ENCODE measurements at regions not wholly inside any gene's neighbourhood (a gene's known extent, or its start where the extent isn't known, plus 50 kb on each side); places are given as distances from the start of the nearest gene placed in this dataset.
"Not testable (repeated sequence)": the region's sequence is repeated elsewhere in the genome, so short reads cannot be mapped to it uniquely, and the experiment has no call there.

DNA sequence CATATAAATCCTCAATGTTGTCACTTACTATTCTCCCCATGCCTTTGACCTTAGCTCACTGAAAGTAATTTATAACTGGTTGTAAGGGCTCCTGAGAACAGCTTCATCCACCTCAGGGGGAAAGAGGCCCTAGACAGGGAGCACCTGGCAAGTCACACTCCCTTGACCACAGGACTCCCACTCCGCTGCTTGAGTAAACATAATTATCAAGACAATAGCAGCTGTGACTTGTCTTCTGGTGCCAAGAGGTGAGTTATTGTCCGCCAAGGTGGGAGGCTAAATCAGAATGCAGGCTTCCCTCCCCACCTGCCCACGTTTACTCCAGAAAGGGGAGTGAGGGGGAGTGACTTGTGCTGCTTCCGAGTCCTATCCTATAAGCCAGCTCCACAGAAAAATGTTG is 230.6 kb upstream of the LRATD1 start:
- DNase-seq: no peak

DNA sequence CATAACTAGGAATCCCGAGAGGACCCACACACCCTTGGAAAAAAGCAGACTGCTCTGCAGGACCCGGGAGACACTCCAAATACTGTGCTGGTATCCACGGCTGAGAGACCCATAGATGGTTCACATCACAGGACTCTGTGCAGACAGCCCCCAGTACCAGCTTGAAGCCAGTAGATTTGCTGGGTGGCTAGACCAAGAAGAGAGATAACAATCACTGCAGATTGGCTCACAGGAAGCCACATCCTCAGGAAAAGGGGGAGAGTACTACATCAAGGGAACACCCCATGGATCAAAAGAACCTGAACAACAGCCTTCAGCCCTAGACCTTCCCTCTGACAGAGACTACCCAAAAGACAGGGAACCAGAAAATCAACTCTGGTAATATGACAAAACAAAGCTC is 223.8 kb upstream of the LRATD1 start:
- no peak for DNase-seq

DNA sequence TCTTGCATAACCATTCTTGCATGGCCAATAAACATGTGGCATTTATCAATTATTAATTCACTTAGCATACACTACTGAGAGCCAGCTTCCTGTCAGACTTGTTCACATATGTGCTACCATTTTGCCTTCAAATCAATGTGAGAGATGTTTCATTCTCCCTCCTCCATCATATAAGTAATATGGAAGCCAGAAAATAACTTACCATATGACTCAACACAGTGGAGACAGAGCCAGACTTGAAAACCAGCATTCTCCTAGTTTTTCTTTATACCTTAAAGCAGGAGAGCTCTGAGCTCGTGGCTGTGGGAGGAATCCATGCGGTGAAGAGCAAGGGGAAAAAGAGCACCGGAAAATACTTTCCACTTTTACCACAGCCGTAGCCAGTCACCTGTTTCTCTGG is 215.0 kb upstream of the LRATD1 start:
- DNase-seq: no peak

DNA sequence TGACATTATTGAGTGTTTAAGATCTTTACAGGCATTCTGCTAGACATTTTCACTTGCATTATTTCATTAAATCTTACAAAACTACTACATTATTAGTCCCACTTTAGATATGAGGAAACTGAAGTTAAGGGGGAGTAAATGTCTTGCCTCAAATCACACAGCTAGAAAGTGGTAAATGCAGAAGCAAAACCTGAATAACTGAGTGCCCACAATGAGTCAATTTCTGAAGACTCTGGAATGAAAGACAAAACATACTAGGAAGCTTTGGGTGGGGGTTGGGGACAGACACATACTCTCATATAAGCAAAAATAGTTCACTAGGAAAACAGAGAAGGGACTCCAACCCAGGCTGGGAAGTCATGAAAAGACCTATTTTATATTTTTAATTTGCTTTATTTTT is 214.4 kb upstream of the LRATD1 start:
- DNase-seq: no peak

DNA sequence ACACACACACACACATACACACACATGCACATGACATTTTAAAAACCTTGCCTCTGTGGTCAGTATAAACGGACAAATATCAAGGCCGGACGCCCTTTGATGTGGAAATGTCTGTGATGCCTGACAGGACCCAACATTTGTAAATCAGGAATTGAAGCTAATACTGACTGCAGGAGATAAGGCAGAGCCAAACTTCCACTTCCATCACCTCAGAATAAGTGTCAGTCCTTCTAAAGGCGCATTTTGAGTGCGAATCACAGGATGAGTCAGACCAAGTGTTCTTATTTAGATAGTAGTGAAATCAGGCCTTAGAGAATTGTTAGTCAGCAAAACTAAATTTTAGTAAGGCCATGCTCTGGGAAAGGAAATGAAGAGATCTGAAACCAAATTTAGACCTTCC is 211.7 kb upstream of the LRATD1 start:
- no peak for DNase-seq

DNA sequence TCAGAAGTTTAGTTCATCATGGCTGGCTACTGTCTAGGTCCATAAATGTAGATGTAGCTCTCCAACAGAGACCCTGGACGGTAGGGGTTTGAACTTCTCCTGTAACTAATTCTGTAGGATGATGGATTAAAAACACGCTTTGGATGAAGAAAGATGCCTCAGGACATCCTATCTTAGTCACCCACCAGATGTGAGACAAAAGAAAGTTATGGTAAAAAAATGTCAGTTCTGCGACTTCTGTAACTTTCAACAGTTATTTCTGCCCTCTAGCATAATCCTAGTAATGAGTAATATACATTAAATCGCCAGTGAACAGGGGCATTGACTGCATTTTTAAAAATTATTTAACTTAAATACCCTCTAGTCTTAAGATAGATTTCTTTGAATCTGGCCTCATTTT is 210.1 kb upstream of the LRATD1 start:
- no peak for DNase-seq

DNA sequence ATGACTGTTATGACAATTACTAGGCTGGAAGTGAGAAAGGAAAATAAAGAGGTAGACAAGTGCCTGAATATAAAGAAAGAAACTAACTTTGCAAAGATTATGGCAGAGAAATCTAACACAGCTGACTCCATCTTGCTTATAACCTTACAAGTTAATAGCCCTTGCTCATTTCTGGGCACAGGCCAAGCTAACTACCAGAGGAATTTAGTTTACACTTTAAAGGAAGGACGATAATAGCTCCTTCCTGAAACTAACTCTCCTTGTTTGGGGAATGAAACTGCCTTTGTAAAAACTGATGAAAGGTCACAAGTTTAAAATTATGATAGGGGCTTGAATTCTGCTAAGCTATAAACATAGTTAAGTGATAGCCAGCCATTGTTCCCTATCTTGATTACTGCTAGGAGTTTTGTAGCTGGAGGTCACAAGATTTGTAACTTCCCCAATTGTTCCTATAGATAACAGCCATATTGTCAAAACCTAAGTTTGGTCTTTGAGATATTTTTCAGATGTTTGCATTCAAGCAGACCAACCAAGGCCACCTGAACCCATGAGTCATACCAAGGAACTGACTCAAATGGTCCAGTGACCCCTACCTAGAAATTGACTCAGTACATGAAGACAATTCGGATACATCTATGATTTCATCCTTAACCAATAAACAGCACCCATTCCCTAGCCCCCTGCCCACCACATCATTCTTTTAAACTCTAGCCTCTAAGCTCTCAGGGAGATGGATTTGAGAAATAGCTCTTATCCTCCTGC is 209.2 kb upstream of the LRATD1 start:
- no peak for DNase-seq

DNA sequence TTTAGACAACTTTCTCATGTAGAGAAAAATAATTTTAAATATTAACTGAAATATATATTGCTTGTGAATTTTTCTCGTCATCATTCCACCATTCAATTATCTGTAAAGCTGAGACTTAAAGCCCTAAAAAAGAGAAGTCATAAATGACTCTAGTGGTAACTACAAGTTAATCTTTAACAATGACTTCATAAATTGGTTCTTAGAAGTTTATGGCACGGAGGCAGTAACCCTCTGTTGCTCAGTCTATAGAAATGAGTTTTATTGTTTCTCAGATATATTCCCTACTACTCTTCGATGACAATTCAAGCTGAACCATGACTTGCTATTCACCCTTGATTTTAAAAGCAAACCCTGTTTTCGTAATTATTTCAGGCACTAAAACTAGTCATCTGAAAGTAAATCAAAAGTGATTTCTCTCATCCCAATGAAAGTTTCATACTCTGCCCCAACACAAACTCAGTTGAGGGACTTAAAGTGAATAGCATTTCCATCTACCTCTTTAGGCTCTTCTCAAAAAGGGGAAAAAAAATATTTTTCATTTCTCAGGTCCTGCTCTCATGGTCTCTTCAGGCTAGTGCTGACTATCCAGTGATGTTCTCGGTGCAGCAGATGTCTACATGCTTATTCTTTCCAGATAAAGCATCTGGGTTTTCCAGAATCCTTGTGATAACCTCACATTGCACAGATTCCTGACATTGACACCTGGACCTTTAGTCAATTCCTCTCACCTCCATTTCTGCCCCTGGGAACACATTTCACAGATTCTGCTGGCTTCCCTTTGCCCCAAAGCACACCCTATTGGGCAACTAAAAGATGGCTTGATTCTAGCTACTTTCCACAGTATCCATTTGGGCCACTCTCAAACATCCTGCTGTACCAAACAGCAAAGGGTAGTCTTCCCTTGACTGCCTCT is 207.8 kb upstream of the LRATD1 start:
- DNase-seq: no peak

DNA sequence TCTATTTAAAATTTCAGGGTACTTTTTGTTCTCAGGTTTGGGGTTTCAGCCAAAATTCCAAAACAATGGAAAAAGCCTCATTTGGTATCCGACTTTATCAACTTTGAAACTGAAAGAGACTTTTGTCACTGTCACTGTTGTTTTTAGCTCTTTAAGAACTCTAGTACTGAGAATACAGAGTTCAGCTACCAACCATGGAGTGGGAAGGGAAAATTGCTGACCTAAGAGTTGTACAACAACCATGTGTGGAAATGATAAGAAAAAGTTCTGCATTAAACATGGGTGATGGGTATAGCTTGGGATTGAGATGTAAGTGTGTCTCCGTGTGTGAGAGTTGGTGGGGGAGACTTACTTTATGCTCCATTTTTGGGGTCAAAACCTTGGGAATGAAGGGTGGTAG is 206.6 kb upstream of the LRATD1 start:
- DNase-seq: no peak

DNA sequence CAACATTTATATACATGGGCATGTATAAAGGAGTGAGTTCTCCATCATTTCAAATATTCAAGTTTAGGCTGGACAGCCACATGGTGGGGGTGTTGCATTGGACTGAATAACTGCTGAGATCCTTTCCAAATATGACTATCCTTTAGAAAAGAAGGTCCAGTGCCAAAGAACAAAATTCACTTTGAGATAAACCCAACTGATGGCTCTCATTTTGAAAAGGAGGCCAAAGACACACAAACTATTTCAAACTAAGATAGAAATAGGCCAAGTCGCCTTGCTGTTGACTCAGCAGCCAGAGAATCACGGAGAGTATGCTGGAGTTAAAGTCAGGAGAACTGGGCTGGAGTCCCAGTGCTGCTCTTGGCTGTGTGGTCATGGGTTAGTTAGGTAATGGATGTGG is 204.5 kb upstream of the LRATD1 start:
- DNase-seq: no peak

DNA sequence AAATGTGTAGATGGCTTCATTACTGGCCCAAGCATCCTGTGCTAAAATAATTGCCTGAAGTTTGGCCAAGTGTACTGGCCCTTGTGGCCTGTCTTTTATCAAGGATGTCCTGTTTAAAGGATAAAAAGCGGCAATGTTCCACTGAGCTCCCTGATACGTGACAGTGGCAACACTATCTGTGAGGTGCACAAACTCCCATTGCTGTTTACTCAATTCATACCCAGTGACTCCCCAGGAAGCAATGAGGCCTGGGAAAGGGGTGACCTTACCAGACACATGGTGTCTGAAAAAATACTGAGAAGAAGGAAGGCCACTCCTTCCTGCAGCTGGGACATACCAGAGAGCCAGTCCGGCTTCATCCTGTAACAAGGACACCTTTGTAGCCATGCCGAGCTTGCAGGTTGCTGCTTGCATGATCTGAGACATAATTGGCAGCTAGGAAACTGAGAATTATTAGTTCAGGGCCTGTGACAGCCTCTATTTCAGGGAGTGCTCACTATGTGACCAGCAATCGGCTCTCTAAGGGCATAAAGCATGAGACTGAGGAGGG is 198.5 kb upstream of the LRATD1 start:
- DNase-seq: no peak

DNA sequence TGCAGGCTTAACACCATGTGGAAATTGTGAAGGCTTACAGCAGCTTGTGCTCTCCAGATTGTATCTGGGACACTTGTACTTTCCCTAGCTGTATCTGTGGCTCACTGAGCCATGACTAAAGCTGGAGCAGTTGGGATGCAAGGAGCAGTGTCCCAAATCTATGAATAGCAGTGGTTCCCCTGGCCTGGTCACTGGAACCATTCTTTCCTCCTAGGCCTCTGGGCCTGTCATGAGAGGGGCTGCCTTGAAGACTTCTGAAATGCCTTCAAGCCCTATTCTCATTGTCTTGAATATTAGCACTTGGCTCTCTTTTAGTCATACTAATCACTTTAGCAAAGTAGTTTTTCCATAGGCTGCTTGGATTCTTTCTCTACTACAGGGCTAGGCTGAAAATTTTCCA is 186.8 kb upstream of the LRATD1 start:
- no peak for DNase-seq

DNA sequence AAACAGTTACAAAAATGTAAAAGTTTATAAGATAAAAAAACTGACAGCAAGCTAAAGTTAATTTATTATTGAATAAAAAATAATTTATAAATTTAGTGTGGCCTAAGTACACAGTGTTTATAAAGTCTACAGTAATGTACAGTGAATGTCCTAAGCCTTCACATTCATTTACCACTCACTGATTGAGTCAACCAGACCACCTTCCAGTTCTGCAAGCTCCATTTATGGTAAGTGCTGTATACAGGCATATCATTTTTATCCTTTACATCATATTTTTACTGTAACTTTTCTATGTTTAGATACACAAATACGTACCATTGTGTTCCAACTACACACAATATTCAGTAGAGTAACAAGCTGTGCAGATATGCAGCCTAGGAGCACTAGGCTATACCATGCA is 184.2 kb upstream of the LRATD1 start:
- DNase-seq: no peak

DNA sequence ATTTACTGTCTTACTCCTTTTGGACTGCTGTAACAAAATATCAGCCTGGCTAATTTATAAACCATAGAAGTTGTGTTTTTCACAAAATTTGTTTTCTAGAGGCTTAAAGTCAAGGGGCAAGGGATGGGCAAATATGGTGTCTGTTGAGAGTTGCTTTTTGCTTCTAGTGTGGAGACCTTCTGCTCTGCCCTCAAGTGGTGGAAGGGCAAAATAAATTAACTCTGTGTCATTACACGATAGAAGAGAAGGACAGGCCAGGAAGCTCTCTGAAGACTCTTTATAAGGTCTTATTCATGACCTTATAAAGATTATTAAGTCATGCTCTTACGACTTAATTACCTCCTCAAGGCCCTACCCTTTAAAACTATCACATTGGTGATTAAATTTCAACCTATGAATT is 181.2 kb upstream of the LRATD1 start:
- DNase-seq: no peak

DNA sequence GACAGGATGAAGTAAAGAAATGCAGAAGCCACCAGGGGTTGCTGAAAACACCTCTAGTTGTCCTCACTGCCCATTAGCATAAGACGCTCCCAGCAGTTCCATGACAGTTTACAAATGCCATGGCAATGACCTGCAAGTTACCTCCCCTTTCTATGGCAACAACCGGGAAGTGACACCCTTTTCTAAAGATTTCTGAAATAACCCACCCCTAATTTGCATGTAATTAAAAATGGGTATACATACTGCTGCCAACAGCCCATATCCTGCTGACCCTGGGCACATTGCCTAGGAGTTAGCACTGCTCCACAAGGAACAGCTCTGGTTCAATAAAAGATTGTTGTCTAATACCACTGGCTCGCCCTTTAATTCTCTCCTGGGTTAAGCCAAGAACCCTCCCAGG is 178.3 kb upstream of the LRATD1 start:
- no peak for DNase-seq

DNA sequence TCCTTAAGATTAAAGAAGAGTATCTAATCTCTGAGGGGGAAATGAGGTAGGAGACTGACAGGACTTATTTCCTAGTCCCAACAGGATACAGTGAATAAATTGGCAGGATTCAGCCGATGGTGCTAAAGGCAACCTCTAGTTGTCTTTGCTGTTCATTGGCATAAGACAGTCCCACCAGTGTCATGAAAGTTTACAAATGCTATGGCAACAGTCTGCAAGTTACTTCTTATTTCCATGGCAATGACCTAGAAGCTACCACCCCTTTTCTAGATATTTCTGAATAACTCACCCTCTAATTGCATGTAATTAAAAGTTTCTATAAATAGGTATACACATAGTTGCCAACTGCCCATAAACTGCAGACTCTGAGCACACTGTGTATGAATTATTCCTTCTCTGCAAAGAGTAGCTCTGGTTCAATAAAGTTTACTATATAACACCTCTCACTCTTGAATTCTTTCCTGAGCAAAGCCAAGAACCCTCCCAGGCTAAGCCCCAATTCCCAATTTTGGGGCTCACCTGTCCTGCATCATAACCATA is 172.7 kb upstream of the LRATD1 start:
- no peak for DNase-seq

DNA sequence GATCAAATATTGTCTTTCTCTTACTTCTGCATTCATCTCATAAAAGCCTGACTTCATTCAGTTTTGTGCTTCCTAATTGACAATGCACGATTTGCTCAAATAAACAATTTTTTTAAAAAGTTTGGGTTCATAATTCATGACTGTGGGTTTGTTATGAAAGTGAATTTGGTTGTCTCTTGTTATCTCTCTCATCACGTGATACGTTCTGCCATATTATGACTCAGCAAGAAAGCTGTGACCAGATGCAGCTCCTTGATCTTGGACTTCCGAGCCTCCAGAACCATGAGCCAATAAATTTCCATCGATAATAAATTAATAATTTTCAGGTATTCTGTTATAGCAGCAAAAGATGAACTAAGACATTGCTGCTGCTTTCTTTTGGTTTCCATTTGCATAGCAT is 156.5 kb upstream of the LRATD1 start:
- DNase-seq: no peak

DNA sequence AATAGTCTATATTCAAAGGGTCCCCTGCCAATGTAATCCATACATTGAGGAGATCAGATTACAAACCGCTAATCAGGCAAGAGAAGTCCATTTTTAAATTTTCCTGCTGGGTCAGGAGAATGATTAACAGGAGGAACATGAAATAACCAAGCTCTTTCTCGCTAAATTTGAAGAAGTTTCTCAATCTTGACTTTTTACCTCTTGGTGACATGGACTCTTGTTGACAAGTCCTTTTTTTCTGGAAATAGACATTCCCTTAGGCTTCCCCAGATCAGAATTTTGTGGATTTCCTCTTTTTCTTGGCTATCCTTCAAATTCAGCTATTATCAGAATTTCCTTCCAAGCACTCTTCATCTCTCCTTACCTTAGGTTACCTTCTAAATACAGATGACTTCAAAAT is 153.0 kb upstream of the LRATD1 start:
- no peak for DNase-seq

DNA sequence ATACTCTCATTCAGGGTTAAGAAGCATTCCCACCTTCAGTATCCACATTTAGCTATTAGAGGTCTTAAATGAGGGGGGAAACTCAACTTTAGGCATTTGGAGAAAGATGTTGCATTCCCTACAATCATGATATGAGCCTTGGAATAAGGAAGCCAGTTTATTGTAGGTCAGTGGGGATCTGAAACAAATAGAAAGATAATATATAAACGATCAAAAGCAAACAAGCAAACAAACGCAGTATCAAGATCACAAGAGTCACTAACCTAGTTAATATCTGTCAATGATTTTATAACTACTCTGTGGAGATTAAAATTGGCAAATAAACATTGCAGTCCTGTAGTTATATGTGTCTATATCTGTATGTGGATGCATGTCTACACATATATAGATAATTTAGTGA is 152.4 kb upstream of the LRATD1 start:
- no peak for DNase-seq

DNA sequence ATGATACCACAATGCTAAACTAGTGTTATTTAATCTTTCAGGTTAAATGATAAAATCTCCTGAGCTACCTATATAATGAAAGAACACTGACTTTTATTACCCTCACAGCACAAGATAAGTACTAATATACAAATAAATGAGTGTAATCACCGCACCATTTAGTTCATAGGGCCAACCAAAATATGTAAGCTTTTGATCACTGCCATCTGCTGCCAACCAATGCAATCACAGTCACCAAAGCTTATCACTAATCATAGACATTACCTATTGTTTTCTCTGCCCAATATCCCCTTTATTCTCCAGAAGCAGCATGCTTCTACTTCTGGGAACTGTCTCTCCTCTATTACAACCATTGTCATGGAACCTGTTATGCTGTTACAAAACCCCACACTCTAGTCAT is 151.6 kb upstream of the LRATD1 start:
- no peak for DNase-seq

DNA sequence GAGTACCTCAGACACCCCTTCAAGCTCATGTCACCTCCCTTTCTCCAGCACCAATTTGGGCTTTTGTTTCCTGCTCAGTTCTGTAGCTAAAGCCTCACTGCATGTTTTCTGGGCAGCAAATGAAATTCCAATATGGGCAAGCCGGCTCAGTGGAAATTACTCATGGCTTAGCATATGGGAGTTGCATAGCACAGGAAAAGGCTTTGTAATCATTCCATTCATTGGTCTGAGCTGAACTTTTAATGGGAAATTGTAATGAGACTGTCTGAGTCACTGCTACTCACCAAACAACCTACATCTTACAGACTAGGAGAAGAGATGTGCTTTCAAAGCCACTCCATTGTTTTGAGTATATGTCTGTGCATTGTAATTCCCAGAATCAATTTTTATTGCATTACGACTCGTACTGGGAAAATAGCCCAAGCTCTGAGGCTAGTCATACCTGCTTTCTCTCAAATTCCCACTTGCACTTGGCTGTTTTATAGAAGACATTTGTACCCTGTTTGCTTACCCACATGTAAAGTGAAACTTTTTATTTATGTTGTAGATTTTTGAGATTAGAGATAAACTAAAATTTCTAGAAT is 139.5 kb upstream of the LRATD1 start:
- DNase-seq: no peak

DNA sequence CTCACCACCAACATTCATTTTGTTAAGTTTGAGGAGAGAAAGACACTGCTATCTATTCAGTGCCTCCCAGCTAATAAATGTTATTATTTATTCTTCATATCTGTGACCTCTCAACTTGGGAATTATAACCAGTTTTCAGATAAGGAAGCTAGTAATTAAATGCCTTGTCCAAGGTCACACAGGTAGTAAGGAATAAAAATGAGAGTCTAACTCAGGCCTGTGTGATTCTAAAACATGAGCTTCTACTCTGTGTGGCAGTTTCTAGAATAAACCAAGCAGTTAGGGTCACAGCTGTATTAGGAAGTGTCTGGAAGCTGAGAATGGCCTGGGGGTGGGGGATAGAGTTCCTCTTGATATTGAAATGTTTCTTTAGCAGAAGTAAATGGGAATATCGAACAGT is 137.8 kb upstream of the LRATD1 start:
- no peak for DNase-seq

DNA sequence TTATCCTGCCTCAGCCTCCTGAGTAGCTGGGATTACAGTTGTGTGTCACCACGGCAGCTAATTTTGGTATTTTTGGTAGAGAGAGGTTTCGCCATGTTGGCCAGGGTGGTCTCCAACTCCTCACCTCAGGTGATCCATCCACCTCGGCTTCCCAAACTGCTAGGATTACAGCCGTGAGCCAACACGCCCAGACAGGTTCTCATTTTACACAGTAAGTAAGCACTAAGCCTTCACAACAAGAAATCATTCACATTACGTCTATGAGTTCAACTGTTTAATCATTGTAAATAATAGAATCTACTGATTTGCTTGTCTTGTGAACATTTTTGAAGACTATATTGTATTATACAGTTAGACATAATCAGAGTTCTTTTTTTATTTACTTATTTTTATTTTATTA is 131.5 kb upstream of the LRATD1 start:
- DNase-seq: no peak

DNA sequence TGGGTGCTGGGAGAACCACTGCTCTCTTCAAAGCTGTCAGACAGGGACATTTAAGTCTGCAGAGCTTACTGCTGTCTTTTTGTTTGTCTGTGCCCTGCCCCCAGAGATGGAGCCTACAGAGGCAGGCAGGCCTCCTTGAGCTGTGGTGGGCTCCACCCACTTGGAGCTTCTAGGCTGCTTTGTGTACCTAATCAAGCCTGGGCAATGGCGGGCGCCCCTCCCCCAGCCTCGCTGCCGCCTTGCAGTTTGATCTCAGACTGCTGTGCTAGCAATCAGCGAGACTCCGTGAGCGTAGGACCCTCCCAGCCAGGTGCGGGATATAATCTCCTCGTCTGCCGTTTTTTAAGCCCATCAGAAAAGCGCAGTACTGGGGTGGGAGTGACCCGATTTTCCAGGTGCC is 125.6 kb upstream of the LRATD1 start:
- DNase-seq: not testable (repeated sequence)
